Stimulated activated CD4-positive, alpha-beta T cell treated with anti-CD3 and anti-CD28 coated beads, TNF-alpha, amount 100 ng/mL, for 1 hour (primary cell): ENCODE measurements at regions not wholly inside any gene's neighbourhood (a gene's known extent, or its start where the extent isn't known, plus 50 kb on each side); places are given as distances from the start of the nearest gene placed in this dataset.
"Not testable (repeated sequence)": the region's sequence is repeated elsewhere in the genome, so short reads cannot be mapped to it uniquely, and the experiment has no call there.

Source experiments
- DNase-seq, 3 donors: peaks; one replicate each; pipeline ENCODE4 v3.0.0-alpha.2; 2020; ENCODE audit warnings: low read depth in 3 of 3, low spot score in 1 of 3

DNA sequence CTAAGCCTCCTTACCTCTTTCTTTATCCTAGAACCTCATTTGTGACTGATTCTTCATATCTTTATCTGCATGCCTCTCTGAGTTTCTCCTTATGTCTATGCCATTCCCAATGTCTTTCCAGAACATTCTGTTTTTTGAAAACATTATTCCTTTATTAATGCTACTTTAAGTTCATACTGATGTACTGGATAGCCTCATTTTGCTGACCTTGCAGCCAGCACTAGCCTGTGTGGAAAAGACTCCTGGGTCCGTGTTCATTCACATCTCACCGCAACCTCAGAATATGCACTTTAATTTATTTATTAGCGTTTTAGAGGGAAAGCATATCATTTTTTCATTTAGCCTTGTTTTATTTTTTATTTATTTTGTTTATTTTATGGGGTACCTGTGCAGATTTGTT, 208.1 kb upstream of the NPVF start:
- DNase-seq: no peak

GRCh38 chr7:25437308-25437707, 209.0 kb upstream of the NPVF start:
- no peak for DNase-seq

DNA sequence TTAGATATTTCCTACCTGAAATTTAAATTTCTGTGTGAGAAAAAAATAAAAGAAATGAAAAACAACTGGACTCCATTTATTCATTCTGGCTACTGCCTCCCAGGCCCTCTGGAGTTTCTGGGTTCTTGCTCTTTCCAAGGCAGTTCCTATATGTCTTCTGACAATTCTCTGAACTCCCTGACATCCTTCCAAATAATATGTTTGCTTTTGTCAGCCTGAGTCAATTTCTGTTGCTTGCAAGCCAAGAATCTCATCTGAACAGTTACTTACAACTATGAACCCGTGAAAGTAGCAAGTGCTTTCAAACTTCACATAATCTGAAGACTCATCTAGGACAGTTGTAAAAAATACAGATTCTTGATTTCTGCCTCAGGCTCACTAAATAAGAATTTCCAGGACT, 216.7 kb upstream of the NPVF start:
- DNase-seq: no peak

GRCh38 chr7:25448301-25448700, 220.0 kb upstream of the NPVF start:
- DNase-seq: no peak

DNA sequence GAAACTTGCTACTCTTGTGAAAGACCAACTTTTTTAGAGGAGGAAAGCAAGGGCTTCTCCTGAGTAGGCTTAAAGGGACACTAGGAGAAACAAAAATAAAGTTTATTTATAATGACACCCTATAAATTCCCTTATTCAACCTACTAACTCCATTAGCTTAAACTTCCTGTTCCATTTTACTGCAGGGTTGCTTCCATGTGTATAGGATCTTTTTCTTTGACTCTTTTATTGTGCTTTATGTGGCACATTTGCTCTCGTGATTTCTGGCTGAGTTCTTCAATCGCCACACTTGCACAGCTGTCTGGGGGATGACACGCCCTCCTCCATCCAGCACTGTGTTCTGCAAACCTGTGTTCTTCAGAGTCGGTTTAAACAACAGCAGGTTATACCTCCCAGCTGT, 225.7 kb upstream of the NPVF start:
- DNase-seq: no peak

DNA sequence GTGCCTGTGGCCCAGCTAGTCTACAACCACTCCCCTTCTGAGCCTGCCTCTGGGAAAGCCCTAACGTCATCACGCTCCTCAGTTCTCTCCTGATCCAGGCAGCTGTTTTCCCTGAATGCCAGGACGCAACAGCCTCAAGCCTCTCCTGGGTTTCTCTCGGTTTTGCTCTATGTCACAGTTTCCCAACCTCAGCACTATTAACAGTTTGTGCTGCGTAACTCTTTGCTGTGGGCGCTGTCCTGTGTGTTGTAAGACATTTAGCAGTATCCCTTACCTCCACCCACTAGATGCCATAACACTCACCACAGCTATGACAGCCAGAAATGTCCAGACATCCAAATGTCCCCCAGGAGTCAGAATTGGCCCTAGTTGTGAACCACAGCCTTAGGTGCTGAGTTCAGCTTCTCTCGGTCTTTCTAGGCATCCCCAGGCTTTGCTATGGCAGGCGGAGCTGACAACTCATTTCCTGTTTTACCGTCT, 226.3 kb upstream of the NPVF start:
- no peak for DNase-seq

DNA sequence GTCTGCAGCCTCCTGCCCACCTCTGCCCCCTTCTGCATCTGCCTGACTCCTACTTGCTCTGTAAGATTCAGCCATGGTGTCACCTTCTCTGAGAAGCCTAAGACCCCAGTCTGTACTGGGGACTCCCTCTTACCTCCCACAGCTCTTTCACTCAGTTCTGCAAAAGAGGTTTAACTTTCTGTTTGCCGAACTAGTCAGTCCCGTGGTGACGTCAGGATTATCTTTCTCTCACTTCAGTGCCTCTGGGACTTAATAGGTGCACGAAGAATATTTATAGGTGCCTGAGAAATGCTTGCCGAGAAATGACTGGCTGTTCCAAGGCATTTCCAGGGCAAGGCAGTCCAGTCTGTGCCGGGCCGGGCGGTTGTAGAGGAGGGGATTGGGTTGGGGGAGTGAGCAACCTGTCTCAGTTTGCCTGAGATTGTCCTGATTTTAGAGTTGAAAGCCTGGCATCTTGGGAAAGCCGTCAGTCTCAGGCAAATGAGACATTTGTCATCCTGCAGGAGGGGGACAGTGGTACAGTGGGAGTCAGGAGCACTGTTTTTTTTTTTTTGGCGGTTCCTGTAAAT, 227.5 kb upstream of the NPVF start:
- DNase-seq: no peak

- no peak for DNase-seq
Observed at GRCh38 chr7:25456467-25457171, 228.3 kb upstream of the NPVF start.

GRCh38 chr7:25459057-25459456, 230.8 kb upstream of the NPVF start:
- no peak for DNase-seq

DNA sequence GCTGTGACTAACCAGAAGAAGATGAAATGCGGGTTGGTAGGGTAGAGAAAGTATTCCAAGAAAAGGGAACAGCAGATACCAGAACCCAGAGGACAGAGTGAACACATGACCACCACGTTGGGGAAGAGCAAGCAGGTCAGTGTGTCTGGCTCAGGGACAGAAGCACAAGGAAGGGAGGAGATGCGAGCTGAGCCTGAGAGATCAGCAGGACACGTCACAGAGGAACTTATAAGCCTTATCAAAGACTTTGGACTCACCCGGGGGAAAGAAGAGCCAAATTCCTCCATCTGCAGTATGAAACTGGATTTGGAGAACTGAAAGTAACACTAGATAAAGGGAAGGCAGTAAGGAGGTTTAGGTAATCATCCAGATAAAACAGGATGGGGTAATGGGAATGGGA, 232.1 kb upstream of the NPVF start:
- DNase-seq: no peak

DNA sequence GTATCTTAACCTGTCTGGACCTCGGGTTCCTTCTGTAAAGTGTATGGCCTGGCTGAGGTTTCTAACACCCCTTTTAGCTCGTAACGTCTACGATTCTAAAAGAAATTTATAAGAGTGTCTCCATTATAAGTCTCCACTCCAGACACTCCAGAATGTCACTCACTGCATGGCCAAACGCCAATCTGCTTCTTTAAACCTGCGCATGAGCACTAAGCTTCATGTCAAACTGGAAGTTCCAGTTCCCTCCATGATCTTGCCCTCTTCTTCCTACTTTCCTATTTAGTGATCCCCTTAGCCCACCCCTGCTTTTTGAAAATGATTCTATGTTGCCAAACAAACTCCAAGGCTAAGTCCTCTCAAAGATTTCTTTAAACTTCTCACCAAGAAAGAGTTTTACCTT, 241.4 kb upstream of the NPVF start:
- DNase-seq: no peak

DNA sequence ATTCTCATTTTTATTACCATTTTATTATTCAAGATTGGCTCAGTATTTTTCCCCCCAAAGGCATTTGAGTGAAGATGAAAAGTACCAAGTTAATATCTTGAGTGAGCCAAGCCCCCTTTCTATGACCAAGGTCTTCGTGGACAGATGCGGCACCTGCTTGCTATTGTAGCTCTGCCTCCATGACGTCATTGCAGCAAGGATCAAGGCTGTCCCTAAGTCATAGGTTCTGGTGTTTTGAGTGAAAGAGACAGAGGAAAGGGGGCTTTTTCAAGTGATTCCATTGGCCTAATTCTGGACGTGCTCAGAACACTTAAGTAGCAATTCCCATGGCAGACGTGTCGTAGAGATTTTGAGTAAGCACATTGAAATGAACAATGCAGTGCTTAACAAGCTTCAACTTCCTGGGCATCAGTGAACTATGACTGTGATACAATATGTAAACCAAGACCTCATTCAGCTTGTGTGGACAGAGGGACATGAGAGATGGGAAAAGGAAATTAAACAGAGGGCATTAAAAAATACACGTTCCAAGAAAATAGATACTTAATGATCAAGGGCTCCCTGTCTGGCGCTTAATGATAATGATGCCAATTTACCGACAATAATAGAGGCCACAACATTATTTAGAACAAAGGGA, 248.7 kb upstream of the NPVF start:
- DNase-seq: no peak

DNA sequence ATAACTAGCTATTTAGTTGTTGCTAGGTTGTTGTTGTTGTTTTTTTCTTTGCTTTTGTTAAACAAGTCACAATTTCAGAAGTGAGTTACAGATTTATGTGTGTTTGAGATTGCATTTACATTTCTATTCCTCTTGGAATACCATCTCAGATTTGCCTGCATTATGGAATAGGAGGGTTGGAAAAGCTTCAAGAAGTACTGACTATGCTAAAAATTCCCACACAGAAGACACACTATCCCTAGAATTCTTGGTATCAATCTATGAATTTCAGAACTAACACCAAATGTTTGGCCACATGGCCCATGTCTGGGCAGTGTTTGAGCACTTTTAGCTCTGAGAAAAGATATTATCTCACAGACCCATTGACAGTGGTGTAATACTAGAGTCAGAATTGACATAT, 249.9 kb upstream of the NPVF start:
- not testable (repeated sequence) for DNase-seq

GRCh38 chr7:25478925-25479324, 250.6 kb upstream of the NPVF start:
- no peak for DNase-seq

DNA sequence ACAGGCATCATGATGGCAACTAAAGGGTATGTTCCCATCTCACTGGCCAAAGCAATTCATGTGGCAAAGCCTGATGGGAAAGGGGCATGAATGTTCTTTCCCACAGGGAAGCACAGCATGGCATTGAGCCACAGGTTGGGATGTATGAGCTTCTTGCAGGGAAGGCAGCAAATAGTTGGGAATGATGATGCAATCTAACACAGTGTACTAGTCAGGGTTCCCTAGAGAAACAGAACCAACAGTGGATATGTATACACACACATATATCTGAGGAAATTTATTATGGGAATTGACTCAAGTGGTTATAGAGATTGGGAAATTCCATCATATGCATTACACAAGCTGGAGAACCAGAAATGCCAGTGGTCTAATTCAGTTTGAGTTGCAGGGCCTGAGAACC, 253.6 kb upstream of the NPVF start:
- DNase-seq: no peak

GRCh38 chr7:25482631-25483030, 254.3 kb upstream of the NPVF start:
- DNase-seq: no peak

DNA sequence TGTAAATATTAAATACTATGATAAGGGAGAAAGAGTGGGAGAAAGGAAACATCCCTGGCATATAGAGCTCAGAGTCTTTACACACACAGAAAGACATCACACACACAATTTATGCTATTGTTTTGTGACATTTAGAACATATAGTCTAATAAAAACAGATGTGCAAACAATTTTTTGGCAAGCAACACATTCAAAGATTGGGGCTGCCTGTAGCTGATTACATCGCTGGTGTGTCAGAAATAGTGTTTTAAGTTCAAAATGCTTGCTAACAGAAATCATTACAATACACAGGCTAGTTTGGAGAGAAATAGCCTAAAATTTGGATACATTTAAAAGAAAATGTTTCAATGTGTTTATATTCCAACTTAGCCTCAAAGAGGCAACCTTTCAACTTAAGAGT, 256.7 kb upstream of the NPVF start:
- DNase-seq: no peak

DNA sequence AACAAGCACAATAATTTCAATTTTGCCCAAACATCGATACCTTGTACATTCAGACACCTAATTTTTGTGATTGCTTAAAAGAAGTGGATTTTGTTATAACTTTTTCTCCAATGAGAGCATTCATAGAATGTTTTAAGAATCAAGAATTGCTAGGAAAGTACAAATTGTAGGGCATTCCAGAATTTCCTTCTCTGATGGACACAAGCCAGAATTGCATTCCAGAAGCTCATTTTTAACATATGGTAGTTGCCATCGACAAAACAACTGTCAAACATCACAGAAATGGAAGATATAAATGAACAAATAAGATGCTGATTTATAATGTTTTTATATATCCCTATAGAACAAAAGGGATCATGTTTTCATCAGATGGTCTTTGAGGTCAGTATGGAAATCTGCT, 258.4 kb upstream of the NPVF start:
- DNase-seq: no peak

DNA sequence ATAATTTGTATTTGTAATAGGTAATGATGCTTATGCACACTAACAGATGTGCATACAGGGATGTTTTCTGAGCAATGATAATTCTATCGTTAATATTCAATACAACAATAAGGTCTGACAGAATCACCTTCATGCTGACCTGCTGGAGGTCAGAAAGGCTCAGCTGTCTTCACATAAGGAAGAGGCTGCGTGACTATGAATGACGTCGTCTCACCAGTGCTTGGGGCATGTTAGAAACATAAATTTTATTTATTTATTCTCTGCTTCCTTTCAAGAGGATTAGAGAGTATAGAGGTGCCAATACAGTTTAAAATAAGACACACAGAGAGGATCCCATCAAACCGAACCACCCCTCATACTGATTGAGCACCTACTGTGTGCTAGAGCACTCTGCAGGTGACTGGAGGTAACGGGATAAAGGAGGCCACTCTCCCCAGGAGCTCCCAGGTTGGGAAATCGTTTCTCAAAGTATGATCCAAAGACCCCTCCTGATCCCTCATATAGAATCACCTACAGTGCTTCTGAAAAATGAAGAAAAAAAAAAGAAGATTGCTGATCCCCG, 265.6 kb upstream of the NPVF start:
- DNase-seq: no peak

- DNase-seq: no peak
Observed at GRCh38 chr7:25494896-25495295, 266.6 kb upstream of the NPVF start.

DNA sequence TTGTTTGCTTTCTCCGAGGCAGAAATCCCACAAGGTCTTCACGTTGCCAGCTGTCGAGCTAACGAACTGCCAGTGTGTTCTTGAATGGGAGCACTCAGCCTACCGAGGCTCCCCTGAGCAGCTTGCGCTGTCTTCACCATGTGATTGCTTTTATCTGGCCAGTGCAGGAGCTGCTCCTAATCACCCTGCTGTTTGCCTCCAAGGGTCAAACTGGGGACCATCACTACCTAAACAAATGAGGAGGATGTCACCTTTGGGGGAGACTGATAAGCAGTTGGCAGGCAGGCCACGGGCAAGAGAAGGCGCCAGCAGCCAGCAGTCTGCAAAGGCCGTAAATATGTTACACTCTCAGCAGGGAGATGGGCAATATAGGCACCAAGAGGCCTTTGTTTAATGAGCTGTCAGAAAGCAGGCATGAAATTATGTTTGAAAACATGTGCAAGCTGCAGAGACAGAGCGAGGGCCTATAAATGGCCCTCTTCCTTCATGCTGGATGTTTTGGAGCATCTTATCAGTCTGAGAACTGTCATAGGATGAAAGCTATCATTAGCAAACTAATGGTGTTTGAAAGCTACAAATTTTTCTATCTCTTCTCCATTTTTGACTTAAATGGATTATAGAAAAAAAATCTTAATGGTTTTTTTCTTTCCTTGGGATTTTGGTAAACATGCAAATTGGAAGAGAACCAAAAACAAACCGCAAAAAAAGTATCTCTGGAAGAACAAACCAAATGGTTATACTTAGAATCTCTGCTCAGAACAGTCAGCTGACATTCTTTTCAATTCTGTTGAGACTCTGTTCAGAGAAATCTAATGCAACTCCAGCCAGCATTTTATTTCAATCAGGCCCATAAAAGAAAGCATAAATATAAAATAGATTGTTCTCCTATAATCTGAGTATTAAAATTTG, 267.3 kb upstream of the NPVF start:
- no peak for DNase-seq
